ENCODE measurements at regions not wholly inside any gene's neighbourhood (a gene's known extent, or its start where the extent isn't known, plus 50 kb on each side); places are given as distances from the start of the nearest gene placed in this dataset.

GRCh38 chr6:4563877-4564276 is 212.3 kb upstream of the CDYL start:
- H3K27ac ChIP-seq (ENCODE audit: low read length) = no peak overlapping the region
- ChIA-PET POLR2A (ENCODE audit: unreplicated experiment) (no interaction called here), CTCF (no interaction called here)
- no peak overlapping the region for H3K4me3 ChIP-seq (ENCODE audit: low read length)
- no peaks in the 10 kb centered on the region for H3K4me1 ChIP-seq (ENCODE audit: insufficient read depth, low read length)
- no peak for TF ChIP-seq CTCF (conservative IDR thresholded peaks at IDR 0.05; ENCODE audit: low read depth, low read length)
- no peak for TF ChIP-seq EZH2 (IDR thresholded peaks at IDR 0.05; ENCODE audit: low read length, unreplicated experiment)
- no peak for TF ChIP-seq EZH2phosphoT487 (IDR thresholded peaks at IDR 0.05; ENCODE audit: borderline replicate concordance, low read length)
- H3K4me2 ChIP-seq (ENCODE audit: low read length) = no peak overlapping the region
- H3K9me2 ChIP-seq (replicated peaks; ENCODE audit: low read length) = no peaks in the 10 kb centered on the region
- DNase-seq (no peak), ATAC-seq (no peak)
- H2AFZ ChIP-seq (ENCODE audit: low read length) = no peak overlapping the region
- no peaks in the 10 kb centered on the region for H3K36me3 ChIP-seq (ENCODE audit: low read depth, low read length)
- no peaks in the 10 kb centered on the region for H3K9me3 ChIP-seq (ENCODE audit: low read length)
- intact Hi-C loops (cut with micrococcal nuclease) = no loop called here
- no peak overlapping the region for H3K9ac ChIP-seq (ENCODE audit: low read length)
- no peaks in the 10 kb centered on the region for H4K20me1 ChIP-seq (ENCODE audit: low read length)
- no peaks in the 10 kb centered on the region for H3K79me2 ChIP-seq (ENCODE audit: low read length)
- H3F3A ChIP-seq (ENCODE audit: low read length, unreplicated experiment) = no peaks in the 10 kb centered on the region
- H3K27me3 ChIP-seq (ENCODE audit: low read length) = no peaks in the 10 kb centered on the region
- BruUV-seq (replicated peaks) = no TSS peak

- BruUV-seq (replicated peaks) = no TSS peak
- ATAC-seq = no peak
- intact Hi-C loops (cut with micrococcal nuclease) = no loop called here
Observed at GRCh38 chr6:4563156-4563555, 213.0 kb upstream of the CDYL start.

More at GRCh38 chr6:4563156-4563555, 213.0 kb upstream of the CDYL start:
- Histone ChIP-seq H3K79me2 (ENCODE audit: low read length) (no peaks in the 10 kb centered on the region), H4K20me1 (ENCODE audit: low read length) (no peaks in the 10 kb centered on the region), H3K9ac (ENCODE audit: low read length) (no peak overlapping the region), H3F3A (ENCODE audit: low read length, unreplicated experiment) (no peaks in the 10 kb centered on the region), H3K36me3 (ENCODE audit: low read depth, low read length) (no peaks in the 10 kb centered on the region), H3K27me3 (ENCODE audit: low read length) (no peaks in the 10 kb centered on the region), H3K9me3 (ENCODE audit: low read length) (no peaks in the 10 kb centered on the region), H3K4me3 (ENCODE audit: low read length) (no peak overlapping the region), H3K9me2 (replicated peaks; ENCODE audit: low read length) (no peaks in the 10 kb centered on the region), H2AFZ (ENCODE audit: low read length) (no peak overlapping the region), H3K27ac (ENCODE audit: low read length) (no peak overlapping the region), H3K4me1 (ENCODE audit: insufficient read depth, low read length) (no peaks in the 10 kb centered on the region), H3K4me2 (ENCODE audit: low read length) (no peak overlapping the region)
- ChIA-PET CTCF (no interaction called here), POLR2A (ENCODE audit: unreplicated experiment) (no interaction called here)
- DNase-seq = no peak
- no peak for TF ChIP-seq EZH2 (IDR thresholded peaks at IDR 0.05; ENCODE audit: low read length, unreplicated experiment)
- no peak for TF ChIP-seq CTCF (conservative IDR thresholded peaks at IDR 0.05; ENCODE audit: low read depth, low read length)
- TF ChIP-seq EZH2phosphoT487 (IDR thresholded peaks at IDR 0.05; ENCODE audit: borderline replicate concordance, low read length) = no peak
